Nucleus accumbens (tissue), 56 donors: ENCODE measurements at regions not wholly inside any gene's neighbourhood (a gene's known extent, or its start where the extent isn't known, plus 50 kb on each side); places are given as distances from the start of the nearest gene placed in this dataset.

Experiments used
- DNase-seq, 56 donors: peaks; one replicate each; lab custom pipeline; 2025; lab: John Stamatoyannopoulos, UW

DNA sequence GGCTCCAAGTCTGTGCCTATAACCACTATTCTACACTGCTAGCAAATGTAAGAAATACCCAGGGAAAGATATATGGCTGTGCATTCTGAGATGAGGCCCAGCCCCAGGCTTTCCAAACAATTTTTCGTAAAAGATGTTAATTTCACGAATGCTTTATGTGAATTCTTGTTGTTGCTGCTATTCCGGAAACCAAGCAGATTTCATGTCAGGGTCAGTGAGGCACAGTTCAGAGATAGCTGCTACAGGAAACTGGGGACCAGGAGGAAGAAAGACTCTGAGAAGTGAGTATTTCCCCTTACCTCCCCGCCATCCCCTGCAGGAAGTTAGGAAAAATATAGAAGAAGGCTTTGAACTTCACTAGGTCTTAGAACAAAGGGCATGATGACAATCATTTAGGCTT is 84.7 kb upstream of the TP53I11 start:
- DNase-seq, result no peak

DNA sequence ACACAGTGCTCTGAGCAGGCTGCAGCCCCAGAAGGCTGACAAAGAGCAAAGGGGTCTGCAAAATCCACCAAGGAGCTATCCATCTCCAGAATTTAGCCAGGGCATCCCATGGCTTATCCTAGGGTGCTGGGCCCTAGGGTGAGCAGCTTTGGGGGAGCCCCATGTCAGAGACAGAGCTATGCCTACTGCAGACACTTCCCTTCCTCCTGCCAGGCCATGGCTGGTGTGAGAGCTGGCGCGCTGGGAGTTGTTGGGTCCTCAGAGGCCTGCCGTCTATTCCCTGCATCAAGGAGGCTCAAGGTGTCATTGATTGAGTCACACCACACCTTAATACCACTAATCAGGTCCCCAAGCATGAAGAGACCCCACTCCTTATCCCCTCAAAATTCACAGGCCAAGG is 85.3 kb upstream of the TP53I11 start:
- DNase-seq, result no peak

DNA sequence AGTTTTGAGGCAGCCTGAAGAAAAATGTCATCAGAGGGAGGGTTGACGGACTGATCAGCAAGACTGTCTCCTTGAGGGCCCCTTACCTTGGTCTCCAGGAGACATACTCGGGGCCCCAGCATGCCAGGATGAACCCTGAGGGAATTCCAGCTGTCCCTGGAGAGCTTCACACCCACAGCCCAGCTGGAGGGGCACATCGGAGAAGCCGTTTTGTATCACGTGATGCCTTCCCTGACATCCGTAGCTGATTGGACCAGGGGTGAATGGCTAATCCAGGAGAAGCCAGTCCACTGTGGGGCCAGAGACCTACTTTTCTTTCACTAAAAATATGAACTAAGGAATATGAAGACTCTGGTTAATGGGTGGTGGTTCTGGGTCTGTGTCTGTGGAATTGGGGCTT is 86.0 kb upstream of the TP53I11 start:
- DNase-seq, result no peak

DNA sequence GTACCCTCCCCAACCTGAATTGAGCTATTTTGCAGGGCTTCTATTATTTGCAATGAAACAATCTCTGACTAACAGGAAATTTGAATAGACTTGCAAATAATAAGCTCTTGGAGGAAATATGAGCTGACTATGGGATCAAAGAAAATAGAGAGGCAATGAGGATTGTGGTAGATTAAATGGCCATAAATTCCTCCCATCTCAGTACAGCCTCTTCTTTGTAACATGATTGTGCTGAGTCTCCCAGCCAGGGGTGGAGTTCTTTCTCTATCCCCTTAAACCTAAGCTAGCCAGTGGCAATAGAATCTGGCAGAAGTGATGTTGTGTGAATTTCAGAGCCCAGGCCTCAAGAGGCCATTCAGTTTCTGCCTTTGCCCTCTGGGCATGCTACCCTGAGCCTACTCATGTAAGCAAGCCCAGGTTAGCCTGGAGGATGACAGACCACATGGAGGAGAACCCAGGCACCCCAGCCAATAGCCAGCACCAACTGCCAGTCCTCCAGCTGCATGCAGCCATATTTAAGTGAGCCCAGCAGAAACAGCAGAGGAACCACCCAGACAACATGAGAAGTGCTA is 86.8 kb upstream of the TP53I11 start:
- DNase-seq, result no peak

DNA sequence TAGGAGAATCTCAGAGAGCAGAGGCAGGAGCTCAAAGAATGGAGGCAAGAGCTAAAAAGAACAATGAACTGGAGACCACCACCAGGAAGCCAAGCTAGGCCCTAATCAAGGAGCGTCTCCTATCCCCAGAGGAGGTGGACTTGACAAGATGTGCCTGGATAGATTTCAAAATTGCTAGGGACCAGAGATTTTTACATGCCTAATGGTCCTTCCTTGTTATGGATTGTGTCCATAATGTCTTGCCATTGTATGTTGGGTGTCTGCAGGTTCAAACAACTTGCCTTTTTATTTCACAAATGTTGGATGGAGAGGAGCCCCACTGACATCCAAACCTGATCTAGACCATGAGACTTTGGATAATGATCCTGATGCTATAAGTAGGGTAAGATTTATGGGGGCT is 88.2 kb upstream of the TP53I11 start:
- DNase-seq, result no peak

DNA sequence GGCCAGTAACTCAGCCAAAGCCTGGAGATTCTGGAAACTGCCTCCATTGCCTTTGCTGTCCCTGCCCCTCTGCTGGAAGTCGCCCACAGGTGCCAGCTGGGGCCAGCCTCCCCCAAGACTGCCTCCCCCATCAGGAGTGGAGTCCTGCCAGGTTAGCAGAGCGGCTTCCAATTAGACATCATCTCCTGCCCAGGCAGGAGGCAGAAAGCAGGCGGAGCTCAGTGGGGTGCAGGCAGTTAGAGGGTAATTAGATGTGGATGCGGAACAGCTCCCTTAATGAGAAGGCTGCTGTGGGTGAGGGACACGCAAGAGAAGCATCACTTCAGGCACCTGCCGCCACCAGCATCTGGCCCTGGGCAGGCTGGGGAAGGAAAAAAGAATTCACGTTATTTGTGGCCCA is 90.9 kb upstream of the TP53I11 start:
- peak in 2 of 56 donors; percentile 6 to 8 for DNase-seq

DNA sequence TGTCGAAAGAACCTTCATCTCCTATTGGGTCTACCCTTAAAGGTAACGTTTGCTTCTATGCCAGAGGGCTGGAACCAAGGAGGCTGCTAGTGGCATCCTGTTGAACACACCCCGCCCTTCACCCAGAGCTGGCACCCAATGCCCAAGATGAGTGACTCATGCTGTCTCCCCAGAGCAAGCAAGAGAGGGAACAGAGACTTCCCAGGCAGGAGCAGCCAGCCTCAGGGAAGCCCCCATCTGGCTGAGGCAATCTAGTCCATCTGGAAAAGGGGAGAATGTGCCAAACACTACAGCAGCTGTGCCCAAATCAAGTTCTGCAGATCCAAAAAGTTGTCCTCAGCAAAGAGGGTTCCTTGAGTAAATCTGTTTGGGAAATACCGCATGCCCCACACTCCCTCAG is 91.9 kb upstream of the TP53I11 start:
- DNase-seq, result no peak

DNA sequence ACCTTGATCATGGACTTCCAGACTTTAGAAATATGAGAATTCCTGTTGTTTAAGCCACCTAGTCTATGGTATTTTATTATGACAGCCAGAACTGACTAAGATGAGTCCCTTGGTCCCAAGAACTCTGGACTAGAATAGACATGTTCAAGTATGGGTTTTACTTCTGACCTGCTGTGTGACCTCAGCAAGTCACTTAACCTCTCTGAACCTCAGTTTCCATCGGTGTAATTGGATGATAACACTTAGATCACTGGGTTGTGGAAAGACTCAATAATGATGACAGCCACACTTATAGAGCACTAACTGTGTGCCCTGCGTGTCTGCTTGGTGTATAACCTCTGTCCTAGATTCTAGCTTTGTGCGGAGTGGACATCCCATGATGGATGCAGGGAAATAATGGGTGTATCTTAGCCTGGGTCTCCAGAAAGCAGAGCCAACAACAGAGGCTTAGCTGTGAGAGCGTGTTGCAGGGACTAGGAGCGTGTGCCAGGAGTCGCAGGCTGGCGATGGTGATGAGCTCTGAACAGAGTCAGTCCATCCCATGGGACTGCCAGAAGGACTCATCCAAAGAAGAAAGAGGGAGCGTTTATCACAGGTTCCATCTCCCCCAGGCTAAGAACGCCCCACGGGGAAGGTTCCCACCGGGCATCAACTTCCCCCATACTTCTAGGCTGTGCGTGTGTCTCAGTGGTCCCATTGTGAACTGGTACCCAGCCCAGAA is 93.2 kb upstream of the TP53I11 start:
- no peak for DNase-seq

DNA sequence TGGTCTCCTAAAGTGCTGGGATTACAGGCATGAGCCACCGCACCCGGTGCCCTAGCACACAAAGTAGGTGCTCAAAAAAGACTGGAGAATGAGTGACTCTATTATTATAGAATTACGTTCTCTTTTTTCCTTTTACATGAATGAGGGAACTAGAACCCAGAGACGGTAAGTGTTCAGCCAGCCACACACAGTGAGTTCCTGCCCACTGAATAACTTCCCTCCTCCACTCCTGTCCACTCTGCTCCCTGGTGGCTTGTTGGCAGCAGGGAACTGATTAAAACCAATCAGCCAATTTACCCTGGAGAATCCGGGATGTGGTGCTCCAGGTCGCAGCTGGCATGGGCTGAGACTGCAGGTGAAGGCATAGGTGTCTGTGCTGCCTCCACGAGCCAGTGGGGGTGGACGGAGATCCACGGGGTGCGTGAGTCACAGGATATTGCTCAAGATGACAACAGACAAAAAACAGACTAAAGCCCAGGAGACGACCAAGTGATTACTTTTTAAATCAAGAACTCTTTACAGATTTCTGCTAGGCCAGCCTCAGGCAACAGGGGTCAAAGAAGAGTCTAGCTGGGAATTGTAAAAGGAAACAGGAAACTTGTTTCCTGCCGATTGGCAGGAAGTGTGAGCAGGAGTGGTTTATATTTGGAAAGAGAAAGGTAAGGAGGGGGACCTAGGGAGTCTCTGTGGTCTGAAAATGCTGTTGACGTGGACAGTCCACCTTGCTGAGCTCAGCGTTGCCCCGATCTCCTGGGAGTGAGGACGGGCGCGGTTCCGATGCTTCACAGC is 95.2 kb upstream of the TP53I11 start:
- peak in 18 of 56 donors; percentile 4 to 46 (median 32) for DNase-seq

DNA sequence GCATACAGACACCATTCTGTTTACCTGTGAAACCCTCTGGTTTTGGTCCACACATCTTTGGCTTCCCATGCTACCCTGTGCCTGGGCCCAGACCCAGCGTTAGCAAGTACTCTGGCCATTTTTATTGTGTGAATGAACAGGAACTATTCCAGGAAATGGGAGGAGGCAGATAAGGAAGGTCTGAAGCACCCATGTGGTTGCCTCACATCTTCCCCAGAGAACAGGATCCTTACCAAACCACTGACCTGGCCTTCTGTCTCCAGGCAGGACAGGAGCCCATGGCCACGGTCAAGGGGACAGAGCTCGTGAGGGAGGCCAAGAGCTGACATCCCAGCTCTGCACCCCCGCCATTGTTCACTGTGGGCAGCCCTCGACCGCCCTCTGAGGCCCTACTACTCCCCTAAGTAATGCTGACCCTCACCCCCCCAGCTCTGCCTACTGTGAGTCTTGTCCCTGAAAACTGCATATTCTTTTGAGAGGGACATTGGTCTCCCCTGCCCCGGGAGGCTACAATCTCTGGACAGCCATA is 97.7 kb upstream of the TP53I11 start:
- no peak for DNase-seq

DNA sequence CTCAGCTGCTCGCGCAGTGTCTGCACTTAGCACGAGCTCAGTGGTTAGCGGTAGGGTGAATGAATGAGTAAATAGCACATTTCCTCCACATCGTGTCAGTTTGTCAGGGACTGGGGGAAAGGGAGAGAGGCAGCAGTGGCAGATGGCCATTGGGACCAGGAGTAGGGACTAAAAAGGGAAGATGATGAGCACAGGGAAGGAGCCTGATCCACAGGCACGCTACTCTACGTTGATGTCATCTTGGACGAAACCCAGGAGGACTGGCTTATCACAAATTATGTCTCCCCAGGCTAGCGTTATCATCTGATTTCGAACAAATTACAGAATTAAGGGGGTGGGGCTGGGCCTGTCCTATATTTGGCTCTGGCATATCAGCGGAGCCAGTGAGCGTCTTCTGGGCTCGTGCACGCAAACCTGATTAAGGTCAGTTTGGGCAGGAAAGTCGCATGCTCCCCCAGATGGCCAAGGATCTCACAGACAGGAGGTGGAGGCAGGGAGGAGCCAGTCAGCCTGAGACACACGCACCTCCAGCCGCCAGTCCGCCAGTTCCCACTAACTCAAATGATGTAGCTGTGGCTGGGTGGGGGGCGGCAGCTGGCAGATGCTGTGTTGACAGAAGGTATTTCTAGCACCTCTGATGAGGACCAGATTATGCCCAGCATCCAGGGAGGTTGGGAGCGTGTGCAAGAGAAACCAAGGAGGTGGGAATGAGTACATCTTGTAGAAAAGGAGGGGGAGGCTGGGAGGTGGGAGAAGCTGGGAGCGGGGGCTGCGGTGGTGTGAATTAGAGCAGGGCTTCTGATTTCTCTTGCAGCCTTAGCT is 97.4 kb upstream of the PRDM11 start:
- DNase-seq, result no peak

DNA sequence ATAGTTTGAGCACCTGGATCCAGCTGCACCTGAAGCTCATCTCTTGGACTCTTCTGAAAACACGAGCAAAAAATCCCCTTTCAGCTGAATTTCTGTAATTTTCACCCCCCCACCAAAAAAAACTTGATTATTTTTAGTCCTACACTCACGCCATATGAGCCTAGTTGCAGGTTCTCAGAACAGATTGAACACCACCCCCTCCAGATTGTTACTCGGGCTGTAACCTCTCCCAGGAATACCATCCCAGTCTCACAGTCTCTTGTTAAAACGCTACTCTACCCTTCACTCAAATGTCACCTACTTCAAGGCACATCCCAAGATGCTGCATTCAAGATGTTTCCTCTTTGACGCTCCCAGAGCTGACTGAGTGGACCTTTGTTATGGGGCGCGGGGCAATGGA is 96.3 kb upstream of the PRDM11 start:
- DNase-seq, result no peak

DNA sequence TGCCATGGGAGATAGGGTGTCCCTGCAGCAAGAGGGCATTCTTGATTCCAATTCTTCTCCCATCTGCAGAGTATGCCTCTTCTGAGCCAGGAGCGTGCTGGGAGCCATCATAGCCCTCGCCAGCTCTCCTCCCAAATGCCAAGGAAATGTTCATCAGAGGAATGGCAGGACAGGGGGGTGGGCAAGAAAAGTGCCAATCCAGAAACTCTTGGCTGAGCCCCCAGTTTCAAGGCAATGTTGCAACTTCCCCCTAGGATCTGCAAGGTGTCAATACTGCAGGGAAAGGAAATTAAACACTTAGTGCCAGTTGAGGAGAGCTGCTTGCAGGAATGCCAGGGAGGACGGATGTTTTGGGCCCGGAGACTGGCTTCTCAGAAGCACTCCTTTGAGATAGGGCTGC is 94.8 kb upstream of the PRDM11 start:
- DNase-seq, result no peak

DNA sequence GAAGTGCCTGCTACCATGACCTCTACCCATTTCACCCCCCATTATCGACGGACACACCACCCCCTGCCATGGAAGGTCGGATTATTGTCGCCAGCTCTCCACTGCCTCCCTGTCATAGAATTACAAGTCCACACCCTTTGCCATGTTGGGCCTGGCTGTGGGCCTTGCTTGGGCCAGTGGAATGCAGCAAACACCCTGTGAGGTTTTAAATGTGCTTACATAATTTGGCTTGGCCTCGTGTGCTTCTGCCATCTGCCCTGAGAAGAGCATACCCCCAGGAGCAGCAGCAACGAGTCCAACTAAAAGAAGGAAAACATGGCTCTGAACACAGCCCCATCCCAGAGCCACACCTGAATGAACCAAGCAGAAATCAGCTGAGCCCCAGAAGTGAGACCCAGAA is 94.1 kb upstream of the PRDM11 start:
- DNase-seq, result no peak

DNA sequence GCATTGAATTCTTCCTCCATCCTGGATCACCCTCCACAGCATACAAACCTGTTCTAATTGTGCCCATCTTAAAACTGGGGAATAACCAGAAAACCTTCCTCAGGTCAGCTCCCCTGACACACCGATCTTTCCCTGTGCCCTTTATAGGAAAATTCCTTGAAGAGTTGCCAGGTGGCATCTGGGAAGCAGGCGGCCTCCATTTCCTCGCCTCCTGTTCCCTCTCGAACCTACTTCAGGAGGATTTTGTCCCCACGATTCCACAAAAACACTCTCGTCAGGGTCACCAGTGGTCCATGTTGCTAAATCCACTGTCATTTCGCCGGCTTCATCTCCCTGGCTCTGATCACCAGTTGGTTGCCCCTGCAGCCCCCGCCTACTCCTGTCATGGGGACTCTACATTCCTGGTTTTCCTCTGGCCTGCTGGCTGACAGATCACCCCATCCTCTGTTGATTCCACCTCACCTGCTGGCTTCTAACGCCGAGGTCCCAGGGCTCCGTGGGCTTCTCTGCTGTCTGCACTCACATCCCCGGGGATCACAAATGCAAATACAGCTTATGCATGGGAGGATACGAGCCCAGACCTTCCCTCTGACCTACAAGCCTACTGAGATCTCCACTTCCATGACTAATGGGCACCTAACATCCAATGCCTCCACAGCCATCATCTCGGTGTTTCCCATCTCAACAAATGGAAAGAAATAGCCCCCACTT is 92.5 kb upstream of the PRDM11 start:
- DNase-seq, result no peak

DNA sequence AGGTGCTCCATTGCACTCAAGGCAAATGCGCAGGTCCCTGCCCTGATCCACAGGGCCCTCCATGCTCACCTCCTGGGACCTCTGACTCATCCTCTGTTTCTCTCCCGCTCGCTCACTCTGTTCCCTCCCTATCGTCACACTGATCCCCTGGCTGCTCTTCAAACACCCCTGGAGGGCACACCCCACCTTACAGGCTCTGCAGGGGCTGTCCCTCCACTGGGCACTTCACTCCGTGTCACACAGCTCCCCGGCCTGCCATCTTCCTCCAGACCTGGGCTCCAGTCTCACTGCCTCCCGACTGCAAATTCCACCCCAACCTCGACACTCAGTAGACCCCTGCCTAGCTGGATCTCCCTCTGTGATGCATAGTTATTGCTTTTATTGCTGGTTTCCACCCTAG is 91.5 kb upstream of the PRDM11 start:
- DNase-seq, result no peak

DNA sequence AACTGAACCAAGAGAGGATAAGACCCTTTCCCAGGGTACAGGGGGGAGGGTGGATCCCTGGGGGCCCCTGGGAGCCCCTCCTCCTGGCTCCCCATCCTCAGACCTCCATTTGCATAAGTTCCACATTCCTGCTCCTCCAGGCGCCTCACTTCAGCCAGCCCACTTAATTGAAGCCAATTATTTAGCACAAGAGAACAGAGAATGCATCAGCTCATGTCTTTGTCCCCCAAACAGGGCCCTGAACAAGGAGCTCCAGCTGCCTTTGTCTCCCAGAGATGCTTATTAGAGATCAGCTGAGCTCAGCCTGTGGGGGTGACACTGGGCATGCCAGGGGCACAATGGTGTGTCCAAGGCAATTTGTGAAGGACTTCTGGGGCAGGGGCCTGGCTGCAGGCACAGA is 89.9 kb upstream of the PRDM11 start:
- no peak for DNase-seq

DNA sequence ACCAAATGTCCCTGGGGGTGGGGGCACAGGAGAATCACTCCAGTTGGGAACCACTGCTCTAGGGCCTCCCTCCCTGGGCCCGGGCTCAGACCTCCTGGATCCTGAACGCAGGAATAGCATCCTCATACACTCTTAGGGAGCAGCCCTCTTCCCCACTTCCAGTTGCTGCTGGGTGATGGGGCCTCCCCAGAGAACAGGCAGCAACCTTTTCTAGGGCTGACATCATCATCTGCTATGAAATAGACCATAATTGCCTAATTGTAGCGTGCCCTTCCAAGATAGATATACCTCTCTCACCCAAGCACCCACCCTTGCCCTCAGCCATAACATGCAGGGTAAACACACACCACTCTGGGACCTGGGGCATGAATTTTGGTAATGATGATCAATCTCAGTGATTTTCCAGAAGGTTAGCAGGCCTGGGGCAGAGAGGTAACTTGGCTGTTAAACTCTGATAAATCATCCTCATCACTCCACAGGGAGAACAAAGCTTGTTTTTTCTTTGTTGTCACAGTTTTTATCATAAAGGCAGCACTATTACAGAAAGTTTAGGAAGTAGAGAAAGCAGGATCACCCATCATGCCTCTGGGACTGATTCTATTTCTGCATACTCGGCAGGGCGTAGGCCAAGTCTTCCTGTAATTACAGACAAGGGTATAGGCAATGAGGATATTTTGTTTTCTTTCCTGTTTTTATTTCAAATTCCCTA is 88.3 kb upstream of the PRDM11 start:
- DNase-seq, result no peak

DNA sequence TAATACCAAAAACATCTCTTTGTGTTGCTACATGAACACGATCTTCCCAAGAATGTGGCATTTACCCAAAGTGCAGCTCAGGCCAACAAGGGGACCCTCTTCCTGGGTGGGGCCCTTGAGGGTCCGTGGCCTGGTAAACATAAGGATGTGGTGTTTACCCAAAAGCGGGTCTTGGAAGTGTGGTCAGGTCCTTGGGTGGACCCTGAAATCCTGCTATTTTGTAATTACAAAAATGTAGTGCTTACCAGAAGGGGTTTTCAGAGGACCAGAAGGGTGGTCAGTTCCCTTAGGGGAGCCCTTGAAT is 87.8 kb upstream of the PRDM11 start:
- DNase-seq, result no peak

DNA sequence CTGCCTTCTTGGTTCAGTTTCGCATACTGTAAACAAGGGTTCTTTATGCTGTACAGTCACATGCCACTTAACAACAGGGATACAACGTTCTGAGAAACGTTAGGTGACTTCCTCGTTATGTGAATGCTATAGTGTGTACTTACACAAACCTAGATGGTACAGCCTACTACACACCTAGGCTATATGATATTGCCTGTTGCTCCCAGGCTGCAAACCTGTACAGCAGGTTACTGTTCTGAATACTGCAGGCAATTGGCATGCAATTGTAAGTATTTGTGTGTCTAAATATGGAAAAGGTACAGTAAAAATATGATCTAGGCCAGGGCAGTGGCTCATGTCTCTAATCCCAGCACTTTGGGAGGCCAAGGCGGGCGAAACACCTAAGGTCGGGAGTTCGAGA is 85.7 kb upstream of the PRDM11 start:
- no peak for DNase-seq
